ENCODE measurements at regions not wholly inside any gene's neighbourhood (a gene's known extent, or its start where the extent isn't known, plus 50 kb on each side); places are given as distances from the start of the nearest gene placed in this dataset.
A peak's percentile ranks its signal among the peaks of the same experiment; 100 is the strongest.

GRCh38 chr4:146029939-146030710 lies 91.5 kb upstream of the ZNF827 start:
- Histone ChIP-seq H3K9ac (ENCODE audit: low read length) (peak overlapping the region; percentile 30), H3K27ac (ENCODE audit: low read length in 2 of 2) (peak overlapping the region; percentile 30 to 65), H3K79me2 (ENCODE audit: control insufficient read depth, insufficient read depth, low read length) (no peaks in the 10 kb centered on the region), H3K4me1 (ENCODE audit: control insufficient read depth in 2 of 2, insufficient read depth in 2 of 2, low read length in 2 of 2) (peaks cover 43 to 45% of the 10 kb centered on the region in 2 donors), H3K36me3 (replicated peaks in 1 of 2; ENCODE audit: control extremely low read depth in 1 of 2, control insufficient read depth in 1 of 2, extremely low read depth in 1 of 2, insufficient read depth in 2 of 2, low read length in 1 of 2) (no peaks in the 10 kb centered on the region), H3K27me3 (replicated peaks in 1 of 4; ENCODE audit: control extremely low read depth in 1 of 4, control insufficient read depth in 3 of 4, insufficient read depth in 4 of 4, low read length in 3 of 4) (no peaks in the 10 kb centered on the region), H3K4me2 (replicated peaks; ENCODE audit: low read depth, low read length, poor library complexity, severe bottlenecking) (peak overlapping the region; percentile 69), H2AFZ (ENCODE audit: insufficient read depth, low read depth, low read length, poor library complexity, severe bottlenecking) (peak overlapping the region; percentile 29), H3K4me3 (ENCODE audit: control extremely low read depth in 1 of 5, extremely low read depth in 1 of 5, insufficient read depth in 1 of 5, low read depth in 2 of 5, low read length in 4 of 5) (peak overlapping the region in 2 of 5 experiments; percentile 23 to 49), H4K20me1 (ENCODE audit: control insufficient read depth, insufficient read depth, low read length, poor library complexity, severe bottlenecking) (no peaks in the 10 kb centered on the region), H3K9me3 (ENCODE audit: control extremely low read depth in 1 of 3, control insufficient read depth in 2 of 3, insufficient read depth in 1 of 3, low read length in 2 of 3) (no peaks in the 10 kb centered on the region)
- CTCF ChIA-PET = interaction anchor here (0.9 to 1.3 kb wide), 2 partner anchors 30 kb away, joined by 3 read pairs; no protein-coding TSS in a partner anchor
- H3K4me3 Mint-ChIP-seq = peak overlapping the region; percentile 69
- POLR2A ChIA-PET = no interaction called here
- H3K27ac Mint-ChIP-seq = peak overlapping the region; percentile 72
- no peak for TF ChIP-seq EZH2 (IDR thresholded peaks at IDR 0.05; ENCODE audit: borderline replicate concordance, insufficient read depth, low read depth, low read length, poor library complexity, severe bottlenecking)
- no peak for TF ChIP-seq CTCF (IDR thresholded peaks at IDR 0.05)
- peaks cover 52% of the 10 kb centered on the region for H3K4me1 Mint-ChIP-seq
- intact Hi-C loops (cut with micrococcal nuclease) = loop anchor here (2.0 to 5.0 kb wide), 4 partner anchors 19 to 147 kb away; partner anchors contain the start of genes LSM6 and ZNF827
- DNase-seq (peak; percentile 85), ATAC-seq (ENCODE audit: low read depth) (peak; percentile 99)
- H3K27me3 Mint-ChIP-seq = no peaks in the 10 kb centered on the region
- H3K9me3 Mint-ChIP-seq (ENCODE audit: insufficient read depth) = no peaks in the 10 kb centered on the region
- 0% methylated on average over 4 of the region's 8 CpGs for WGBS (ENCODE audit: insufficient coverage)

- Histone ChIP-seq H3K27ac (ENCODE audit: low read length in 2 of 2) (peak overlapping the region; percentile 30 to 65), H4K20me1 (ENCODE audit: control insufficient read depth, insufficient read depth, low read length, poor library complexity, severe bottlenecking) (no peaks in the 10 kb centered on the region), H3K4me2 (replicated peaks; ENCODE audit: low read depth, low read length, poor library complexity, severe bottlenecking) (peak overlapping the region; percentile 69), H3K9me3 (ENCODE audit: control extremely low read depth in 1 of 3, control insufficient read depth in 2 of 3, insufficient read depth in 1 of 3, low read length in 2 of 3) (no peaks in the 10 kb centered on the region), H3K79me2 (ENCODE audit: control insufficient read depth, insufficient read depth, low read length) (no peaks in the 10 kb centered on the region), H2AFZ (ENCODE audit: insufficient read depth, low read depth, low read length, poor library complexity, severe bottlenecking) (no peak overlapping the region), H3K27me3 (replicated peaks in 1 of 4; ENCODE audit: control extremely low read depth in 1 of 4, control insufficient read depth in 3 of 4, insufficient read depth in 4 of 4, low read length in 3 of 4) (no peaks in the 10 kb centered on the region), H3K4me1 (ENCODE audit: control insufficient read depth in 2 of 2, insufficient read depth in 2 of 2, low read length in 2 of 2) (peaks cover 46 to 48% of the 10 kb centered on the region in 2 donors), H3K4me3 (ENCODE audit: control extremely low read depth in 1 of 5, extremely low read depth in 1 of 5, insufficient read depth in 1 of 5, low read depth in 2 of 5, low read length in 4 of 5) (peak overlapping the region in 2 of 5 experiments; percentile 1 to 49), H3K36me3 (replicated peaks in 1 of 2; ENCODE audit: control extremely low read depth in 1 of 2, control insufficient read depth in 1 of 2, extremely low read depth in 1 of 2, insufficient read depth in 2 of 2, low read length in 1 of 2) (no peaks in the 10 kb centered on the region), H3K9ac (ENCODE audit: low read length) (peak overlapping the region; percentile 19)
- Mint-ChIP-seq H3K4me3 (peak overlapping the region; percentile 69), H3K27me3 (no peaks in the 10 kb centered on the region), H3K4me1 (peaks cover 57% of the 10 kb centered on the region), H3K9me3 (ENCODE audit: insufficient read depth) (no peaks in the 10 kb centered on the region), H3K27ac (peak overlapping the region; percentile 57)
- ATAC-seq (ENCODE audit: low read depth) = no peak
- CTCF ChIA-PET = interaction anchor here (1.3 kb wide), 1 partner anchor 31 kb away, joined by 3 read pairs; no protein-coding TSS in a partner anchor
- WGBS (ENCODE audit: insufficient coverage) = no CpG with 5 or more reads among the region's 3 CpGs
- TF ChIP-seq CTCF (IDR thresholded peaks at IDR 0.05) (no peak), EZH2 (IDR thresholded peaks at IDR 0.05; ENCODE audit: borderline replicate concordance, insufficient read depth, low read depth, low read length, poor library complexity, severe bottlenecking) (no peak)
- intact Hi-C loops (cut with micrococcal nuclease) = loop anchor here (2.0 to 5.0 kb wide), 2 partner anchors 20 to 33 kb away; no protein-coding TSS in a partner anchor
- POLR2A ChIA-PET = no interaction called here
- DNase-seq = no peak
These were observed 90.5 kb upstream of the ZNF827 start for GRCh38 chr4:146029147-146029546.
